SH-SY5Y (cell line): ENCODE measurements at regions not wholly inside any gene's neighbourhood (a gene's known extent, or its start where the extent isn't known, plus 50 kb on each side); places are given as distances from the start of the nearest gene placed in this dataset.

Experiments used
- GATA2 ChIP-seq: IDR thresholded peaks from 2 replicates; pipeline ENCODE4 v1.6.1; 2011; ENCODE audit warnings: mild to moderate bottlenecking, low read depth, low read length
- GATA3 ChIP-seq: IDR thresholded peaks from 2 replicates; pipeline ENCODE4 v1.6.1; 2011; ENCODE audit warnings: low read depth, mild to moderate bottlenecking, low read length, moderate library complexity

DNA sequence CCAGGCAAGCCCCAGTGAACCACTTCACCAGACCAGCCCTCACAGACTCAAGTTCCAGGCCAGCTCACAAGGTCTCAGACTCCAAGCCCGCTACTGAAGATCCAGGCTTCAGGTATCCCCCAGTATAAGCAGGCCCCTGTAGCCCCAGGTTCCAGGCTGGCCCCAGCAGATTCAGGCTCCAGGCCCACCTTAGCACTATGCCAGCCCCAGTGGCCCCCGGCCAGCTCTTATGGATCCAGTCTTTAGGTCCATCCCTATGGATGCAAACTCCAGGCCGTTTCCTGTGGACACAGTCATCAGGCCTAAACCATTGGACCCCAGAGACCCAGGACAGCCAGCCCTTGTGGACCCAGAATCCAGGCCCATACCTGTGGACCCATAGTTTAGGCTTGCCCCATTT is 277.8 kb upstream of the MAGEB18 start:
- TF ChIP-seq GATA3, result no peak
- TF ChIP-seq GATA2, result no peak

DNA sequence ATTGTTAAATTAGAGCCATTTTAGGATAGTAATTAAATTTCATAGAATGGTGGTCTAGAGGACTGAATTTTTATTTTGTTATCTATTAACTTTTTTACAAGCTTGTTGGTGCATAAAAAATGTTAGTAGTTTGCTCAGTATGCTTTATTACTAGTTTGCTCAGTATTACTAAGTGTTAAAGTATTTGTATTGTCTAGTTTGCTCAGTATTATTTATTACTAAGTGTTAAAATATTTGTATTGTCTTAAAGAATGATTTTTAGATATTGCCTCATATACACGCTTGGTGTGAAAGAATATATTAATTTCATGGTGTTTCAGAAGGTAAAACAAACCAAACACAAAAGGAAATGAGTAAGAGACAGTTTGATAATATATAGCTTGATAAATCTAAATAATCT is 268.4 kb upstream of the MAGEB18 start:
- TF ChIP-seq GATA3 (no peak), GATA2 (no peak)

- no peak for TF ChIP-seq GATA3
- TF ChIP-seq GATA2, result no peak
These were observed 265.4 kb upstream of the MAGEB18 start for GRCh38 chrX:25872786-25873185.

DNA sequence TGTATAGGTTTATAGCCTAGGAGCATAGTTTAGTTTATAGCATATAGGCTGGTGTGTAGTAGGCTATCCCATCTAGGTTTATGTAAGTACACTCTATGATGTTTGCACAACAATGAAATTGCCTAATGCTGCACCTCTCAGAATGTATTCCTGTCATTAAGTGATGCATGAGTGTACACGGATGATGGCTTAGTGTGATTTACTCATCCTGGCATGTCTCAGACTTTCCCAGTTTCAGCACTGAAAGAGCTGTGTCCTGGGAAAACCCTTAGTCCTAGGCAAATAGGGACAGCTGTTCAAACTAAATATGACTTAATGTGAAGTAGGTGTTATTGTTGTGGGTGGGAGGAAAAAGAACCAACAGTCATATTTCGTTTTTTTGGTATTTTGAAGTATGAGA is 264.9 kb upstream of the MAGEB18 start:
- TF ChIP-seq GATA3 (no peak), GATA2 (no peak)

- TF ChIP-seq GATA2 (no peak), GATA3 (no peak)
These were observed 259.3 kb upstream of the MAGEB18 start for GRCh38 chrX:25878806-25879205.

- TF ChIP-seq GATA2 (no peak), GATA3 (no peak)
These were observed 240.4 kb upstream of the MAGEB18 start for GRCh38 chrX:25897758-25898157.

- no peak for TF ChIP-seq GATA3
- no peak for TF ChIP-seq GATA2
These were observed 212.2 kb upstream of the MAGEB18 start for GRCh38 chrX:25925946-25926345.

DNA sequence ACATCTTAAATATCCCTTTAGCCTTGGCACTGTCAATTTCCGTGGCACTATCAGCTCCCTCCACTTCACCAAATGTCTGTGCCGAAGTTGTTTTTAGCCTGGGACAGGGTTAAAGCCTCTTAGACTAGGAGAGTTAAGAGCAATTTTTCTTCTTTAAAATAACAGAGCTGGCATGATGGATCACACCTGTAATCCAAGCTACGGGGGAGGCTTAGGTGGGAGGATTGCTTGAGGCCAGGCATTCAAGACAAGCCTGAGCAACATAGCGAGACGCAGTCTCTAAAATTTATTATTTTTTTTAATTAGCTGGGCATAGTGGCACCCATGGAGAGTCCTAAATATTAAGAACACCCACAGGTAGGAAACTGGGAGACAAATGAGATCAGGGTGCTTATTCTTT is 209.8 kb upstream of the MAGEB18 start:
- TF ChIP-seq GATA3, result no peak
- no peak for TF ChIP-seq GATA2

DNA sequence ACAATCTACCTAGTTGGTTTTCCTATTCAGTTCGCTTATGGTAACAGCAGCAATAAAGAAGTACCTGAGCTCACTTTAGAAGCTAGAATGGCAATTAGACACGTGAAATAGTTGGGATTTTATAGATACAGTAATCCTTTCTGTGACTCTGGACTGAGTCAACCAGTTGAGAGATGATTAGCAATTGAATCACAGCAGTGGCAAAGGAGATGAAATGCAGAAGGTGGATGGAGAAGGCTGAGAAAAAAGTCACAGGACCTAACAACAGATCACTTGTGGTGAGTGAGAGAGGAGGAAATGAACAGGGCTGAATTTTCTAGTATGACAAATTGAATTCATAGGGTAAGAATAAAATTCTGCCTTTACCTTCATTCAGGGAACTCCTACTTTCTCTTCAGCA is 197.1 kb upstream of the MAGEB18 start:
- TF ChIP-seq GATA3 (no peak), GATA2 (no peak)

DNA sequence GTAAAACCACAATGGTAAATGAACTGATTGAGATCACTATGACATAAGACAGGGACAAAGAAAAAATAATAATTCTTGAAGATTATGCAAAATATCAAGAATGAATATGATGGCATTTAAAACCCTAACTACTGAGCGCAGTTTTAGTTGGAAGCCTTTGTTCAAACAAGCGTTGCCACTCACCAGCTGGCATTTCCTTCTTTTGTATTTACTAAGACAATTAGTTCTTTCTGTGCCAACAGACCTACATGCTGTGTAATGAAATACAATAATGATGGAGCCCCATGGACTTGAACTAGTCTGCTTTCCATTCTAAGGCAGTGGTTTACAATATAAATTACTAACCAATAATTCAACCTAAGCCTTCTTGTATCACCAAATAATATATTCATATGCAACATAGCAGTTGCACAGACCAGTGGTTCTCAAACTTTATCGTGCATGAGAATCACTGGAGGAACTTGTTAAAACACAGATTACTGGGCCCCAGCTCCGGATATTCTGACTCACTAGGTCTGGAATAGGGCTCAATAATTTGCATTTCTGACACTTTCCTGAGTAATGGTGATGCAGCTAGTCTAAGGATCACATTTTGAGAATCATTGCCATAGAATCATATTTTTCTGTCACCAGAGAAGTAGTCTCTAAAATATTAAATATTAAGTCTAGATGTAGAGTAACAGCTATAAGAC is 196.4 kb upstream of the MAGEB18 start:
- TF ChIP-seq GATA2 (no peak), GATA3 (no peak)

DNA sequence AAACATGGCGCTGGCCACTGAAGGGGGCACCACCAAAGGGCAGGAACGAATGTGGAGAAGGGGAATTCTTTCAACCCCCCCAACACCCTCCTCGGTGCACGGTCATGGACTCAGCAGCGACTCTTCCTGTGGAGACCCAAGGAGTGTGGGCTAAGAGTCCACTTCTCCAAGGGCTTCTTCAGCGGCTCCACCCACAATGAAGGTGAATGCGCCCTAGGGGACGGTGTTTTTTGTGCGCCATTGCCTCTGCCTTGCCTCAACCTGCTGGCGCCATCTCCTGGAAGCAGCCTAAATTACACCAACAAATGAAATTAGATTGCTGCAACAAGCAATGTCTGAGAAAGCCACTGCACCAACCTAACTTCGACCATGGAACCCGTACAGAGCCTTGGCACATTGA is 169.2 kb upstream of the MAGEB18 start:
- TF ChIP-seq GATA3 (no peak), GATA2 (no peak)

GRCh38 chrX:25976683-25977310 is 161.3 kb upstream of the MAGEB18 start:
- no peak for TF ChIP-seq GATA3
- TF ChIP-seq GATA2, result no peak

- TF ChIP-seq GATA3 (no peak), GATA2 (no peak)
These were observed 139.5 kb upstream of the MAGEB18 start for GRCh38 chrX:25998687-25999086.

- TF ChIP-seq GATA2 (no peak), GATA3 (no peak)
These were observed 130.7 kb upstream of the MAGEB18 start for GRCh38 chrX:26007462-26007861.

DNA sequence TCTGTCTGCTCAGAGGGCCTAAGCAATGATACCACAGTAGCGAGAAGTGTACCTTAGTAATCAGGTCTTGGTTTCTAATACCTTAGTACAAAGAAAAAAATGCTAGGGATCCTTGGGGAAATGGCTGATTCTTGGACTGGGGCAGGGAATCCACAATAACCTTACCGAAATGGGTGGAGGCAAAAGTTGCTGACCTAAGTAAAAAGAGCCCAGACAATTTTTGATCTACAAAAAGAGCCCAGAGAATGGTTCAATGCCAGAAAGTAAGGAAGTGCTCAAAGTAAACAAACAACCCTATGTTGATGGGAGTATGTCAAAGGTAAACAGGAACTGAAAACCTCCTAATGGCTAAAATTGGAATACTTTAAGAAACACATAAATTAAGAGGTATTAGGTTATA is 130.1 kb upstream of the MAGEB18 start:
- TF ChIP-seq GATA2, result no peak
- no peak for TF ChIP-seq GATA3

DNA sequence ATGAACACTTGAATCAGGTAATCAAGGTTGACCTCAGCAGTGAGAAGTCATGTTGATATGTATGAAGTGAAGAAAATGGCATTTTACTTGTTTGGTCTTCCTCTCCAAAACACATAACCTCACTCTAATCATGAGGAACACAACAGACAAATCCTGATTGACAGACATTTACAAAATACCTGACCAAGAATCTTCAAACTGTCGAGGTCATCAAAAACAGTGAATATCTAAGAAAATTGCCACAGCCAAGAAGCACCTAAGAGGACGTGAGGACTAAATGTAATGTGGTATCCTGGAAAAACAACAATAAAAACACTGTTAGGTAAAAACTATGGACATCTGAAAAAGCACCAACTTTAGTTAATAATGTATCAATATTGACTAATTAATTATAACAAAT is 129.5 kb upstream of the MAGEB18 start:
- TF ChIP-seq GATA3, result no peak
- no peak for TF ChIP-seq GATA2

GRCh38 chrX:26019386-26019785 is 118.8 kb upstream of the MAGEB18 start:
- TF ChIP-seq GATA2 (no peak), GATA3 (no peak)

- TF ChIP-seq GATA3, result no peak
- TF ChIP-seq GATA2, result no peak
These were observed 112.0 kb upstream of the MAGEB18 start for GRCh38 chrX:26026179-26026578.
